Testis (tissue), 2 donors: ENCODE measurements at regions not wholly inside any gene's neighbourhood (a gene's known extent, or its start where the extent isn't known, plus 50 kb on each side); places are given as distances from the start of the nearest gene placed in this dataset.

ENCODE experiments used
- DNase-seq: peaks from one replicate; pipeline ENCODE4 v3.0.0-alpha.2; 2019
- H3K27ac ChIP-seq, 2 donors: fragments of 200-600 bp; sonication (generic); one replicate each; pipeline ENCODE4 v1.5.1; 2019
- H3K27me3 ChIP-seq: fragments of 200-600 bp; sonication (generic); one replicate; pipeline ENCODE4 v1.5.1; 2019
- H3K36me3 ChIP-seq: fragments of 200-600 bp; sonication (generic); one replicate; pipeline ENCODE4 v1.5.1; 2017; ENCODE audit warnings: low read depth; ENCODE audit errors: missing control alignments
- H3K4me1 ChIP-seq: fragments of 200-600 bp; sonication (generic); one replicate; pipeline ENCODE4 v1.5.1; 2019
- H3K4me3 ChIP-seq, 2 donors: fragments of 200-600 bp; sonication (generic); one replicate each; pipeline ENCODE4 v1.5.1; 2017 to 2019
- H3K9me3 ChIP-seq: fragments of 200-600 bp; sonication (generic); one replicate; pipeline ENCODE4 v1.5.1; 2017
- POLR2A ChIP-seq: fragments of 450-650 bp; IDR thresholded peaks from one replicate; pipeline ENCODE4 v1.6.1; 2017; ENCODE audit warnings: antibody characterized with exemption, mild to moderate bottlenecking, moderate library complexity
- WGBS, 2 donors: methylation state at CpG; one replicate each; pipeline ENCODE4 v1.1.5; 2018; 5-methylcytosine and 5-hydroxymethylcytosine counted together
- intact Hi-C: fragments of 100-400 bp; cut with DNase I; formaldehyde crosslinking; loops from one replicate; pipeline ENCODE4 v1.15.1; 2023; ENCODE audit warnings: low total_unique reads
- TF ChIP-seq, protein P1 (sequence below), 3 experiments: fragments of 450-650 bp in 2 of 3; fragments of 200-600 bp in 1 of 3; sonication (generic) in 1 of 3; IDR thresholded peaks; one replicate each; pipeline ENCODE4 v1.5.1; 2016 to 2019; ENCODE audit warnings: antibody characterized with exemption in 3 of 3, mild to moderate bottlenecking in 2 of 3, moderate library complexity in 1 of 3

DNA sequence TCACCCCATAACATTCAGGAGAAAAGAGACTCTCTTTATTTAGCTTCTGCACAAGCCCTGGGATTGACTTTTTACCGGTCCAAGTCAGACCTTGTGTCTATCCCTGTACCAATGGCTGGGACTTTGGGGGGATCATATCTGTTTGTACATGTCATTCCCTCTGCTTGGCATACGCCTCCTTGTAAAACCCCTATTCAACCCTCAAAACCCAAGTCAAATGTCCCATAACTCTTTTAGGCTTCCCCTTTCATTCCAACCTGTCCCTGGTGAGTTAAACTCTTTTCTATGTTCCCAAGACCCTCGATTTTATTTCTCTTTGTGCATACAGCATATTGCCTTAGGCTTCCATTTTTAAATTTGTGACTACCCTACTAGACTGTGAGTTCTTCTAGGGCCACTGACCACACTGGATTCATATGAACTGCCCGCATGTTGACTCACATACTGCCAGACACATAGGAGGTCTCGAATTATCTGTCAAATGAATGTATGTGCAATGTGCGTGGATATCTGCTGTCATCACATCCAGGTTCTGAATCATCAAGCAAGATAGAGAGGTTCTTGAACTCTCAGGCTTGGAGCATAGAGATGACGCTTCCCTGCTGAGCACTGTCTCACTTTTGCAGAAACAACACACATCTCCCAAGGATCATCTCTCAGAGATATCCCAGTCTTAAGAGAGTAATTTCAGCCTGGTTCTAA is 548.6 kb upstream of the TBX3 start:
- Histone ChIP-seq H3K36me3 (no peaks in the 10 kb centered on the region), H3K4me1 (peaks cover 4% of the 10 kb centered on the region), H3K9me3 (no peaks in the 10 kb centered on the region), H3K4me3 (no peak overlapping the region), H3K27me3 (no peaks in the 10 kb centered on the region), H3K27ac (no peak overlapping the region)
- 89 to 91% methylated on average over 7 of the region's 7 CpGs for WGBS, 2 donors
- intact Hi-C loops, result no loop called here
- TF ChIP-seq POLR2A, result no peak
- TF ChIP-seq, protein P1, sequence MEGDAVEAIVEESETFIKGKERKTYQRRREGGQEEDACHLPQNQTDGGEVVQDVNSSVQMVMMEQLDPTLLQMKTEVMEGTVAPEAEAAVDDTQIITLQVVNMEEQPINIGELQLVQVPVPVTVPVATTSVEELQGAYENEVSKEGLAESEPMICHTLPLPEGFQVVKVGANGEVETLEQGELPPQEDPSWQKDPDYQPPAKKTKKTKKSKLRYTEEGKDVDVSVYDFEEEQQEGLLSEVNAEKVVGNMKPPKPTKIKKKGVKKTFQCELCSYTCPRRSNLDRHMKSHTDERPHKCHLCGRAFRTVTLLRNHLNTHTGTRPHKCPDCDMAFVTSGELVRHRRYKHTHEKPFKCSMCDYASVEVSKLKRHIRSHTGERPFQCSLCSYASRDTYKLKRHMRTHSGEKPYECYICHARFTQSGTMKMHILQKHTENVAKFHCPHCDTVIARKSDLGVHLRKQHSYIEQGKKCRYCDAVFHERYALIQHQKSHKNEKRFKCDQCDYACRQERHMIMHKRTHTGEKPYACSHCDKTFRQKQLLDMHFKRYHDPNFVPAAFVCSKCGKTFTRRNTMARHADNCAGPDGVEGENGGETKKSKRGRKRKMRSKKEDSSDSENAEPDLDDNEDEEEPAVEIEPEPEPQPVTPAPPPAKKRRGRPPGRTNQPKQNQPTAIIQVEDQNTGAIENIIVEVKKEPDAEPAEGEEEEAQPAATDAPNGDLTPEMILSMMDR (IDR thresholded peaks at IDR 0.05), result no peak
- no peak for DNase-seq

DNA sequence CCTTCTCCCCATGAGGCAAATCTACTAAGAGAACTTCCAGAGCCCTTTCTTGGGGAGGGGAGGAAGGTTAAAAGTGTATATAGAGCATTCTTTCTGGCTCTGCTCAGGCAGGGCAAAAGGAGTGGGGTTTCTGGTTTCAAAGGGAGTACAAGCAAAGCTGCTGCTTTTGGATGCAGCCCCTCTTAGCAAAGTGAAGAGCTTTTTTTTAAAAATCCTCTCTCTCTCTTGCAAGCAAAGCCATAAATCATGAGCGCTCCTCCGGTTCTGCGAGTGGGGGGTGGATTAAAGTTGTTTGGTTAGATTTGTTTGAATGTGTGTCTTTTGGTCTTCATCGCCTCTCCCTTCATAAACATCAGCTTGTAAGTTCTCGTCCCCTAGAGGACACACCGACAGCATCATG is 546.6 kb upstream of the TBX3 start:
- no peak overlapping the region for H3K4me3 ChIP-seq
- H3K36me3 ChIP-seq, result no peaks in the 10 kb centered on the region
- no peak for DNase-seq
- no peaks in the 10 kb centered on the region for H3K9me3 ChIP-seq
- intact Hi-C loops, result no loop called here
- H3K27ac ChIP-seq, result no peak overlapping the region
- no peaks in the 10 kb centered on the region for H3K27me3 ChIP-seq
- TF ChIP-seq POLR2A, result no peak
- TF ChIP-seq, protein P1 (IDR thresholded peaks at IDR 0.05), result no peak
- WGBS, 2 donors, result 29 to 41% methylated on average over 6 of the region's 6 CpGs
- peaks cover 4% of the 10 kb centered on the region for H3K4me1 ChIP-seq

DNA sequence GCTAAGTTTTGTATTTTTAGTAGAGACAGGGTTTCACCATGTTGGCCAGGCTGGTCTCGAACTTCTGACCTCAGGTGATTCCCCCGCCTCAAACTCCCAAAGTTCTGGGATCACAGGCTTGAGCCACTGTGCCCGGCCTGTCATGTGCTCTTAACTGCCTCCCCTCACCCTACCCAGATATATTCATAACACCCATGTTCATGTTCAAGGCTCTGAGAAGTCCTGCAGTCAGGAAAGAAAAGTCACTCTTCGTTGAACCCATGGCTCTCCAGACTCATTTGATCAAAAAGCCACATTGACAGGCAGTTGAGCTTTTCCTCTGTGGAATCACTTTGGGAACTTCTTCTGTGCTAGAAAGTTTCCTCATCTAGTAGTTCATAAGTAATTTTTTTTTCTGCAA is 545.5 kb upstream of the TBX3 start:
- TF ChIP-seq, protein P1 (IDR thresholded peaks at IDR 0.05), result no peak
- TF ChIP-seq POLR2A, result no peak
- WGBS, 2 donors, result 89 to 92% methylated on average over 4 of the region's 4 CpGs
- intact Hi-C loops, result no loop called here

DNA sequence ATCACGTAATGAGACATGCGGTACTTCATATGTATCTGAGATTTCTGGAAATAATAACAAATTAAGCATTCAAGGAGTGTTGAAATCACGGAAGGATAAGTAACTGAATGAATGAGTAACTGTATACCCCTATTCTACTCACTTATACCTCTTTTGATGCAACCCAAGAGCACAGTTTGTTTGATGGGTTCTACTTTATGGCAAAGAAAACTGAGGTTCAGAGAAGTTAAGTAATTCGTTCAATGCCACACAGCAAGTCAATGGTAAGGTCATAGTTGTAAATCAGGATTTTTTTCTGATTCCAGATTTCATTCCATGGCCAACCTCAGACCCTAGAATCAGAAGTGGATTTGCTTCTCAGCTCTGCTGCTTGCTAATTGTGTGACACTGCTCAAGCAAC is 544.5 kb upstream of the TBX3 start:
- no peak overlapping the region for H3K4me3 ChIP-seq
- no peaks in the 10 kb centered on the region for H3K27me3 ChIP-seq
- H3K27ac ChIP-seq, result no peak overlapping the region
- H3K9me3 ChIP-seq, result no peaks in the 10 kb centered on the region
- H3K36me3 ChIP-seq, result no peaks in the 10 kb centered on the region
- WGBS, 2 donors, result 91 to 97% methylated on average over 4 of the region's 4 CpGs
- intact Hi-C loops, result no loop called here
- no peak for TF ChIP-seq POLR2A
- TF ChIP-seq, protein P1 (IDR thresholded peaks at IDR 0.05), result no peak
- DNase-seq, result no peak
- H3K4me1 ChIP-seq, result peaks cover 4% of the 10 kb centered on the region

More for the DNA sequence above, 545.5 kb upstream of the TBX3 start:
- Histone ChIP-seq H3K4me3 (no peak overlapping the region), H3K4me1 (peaks cover 4% of the 10 kb centered on the region), H3K9me3 (no peaks in the 10 kb centered on the region), H3K36me3 (no peaks in the 10 kb centered on the region), H3K27me3 (no peaks in the 10 kb centered on the region), H3K27ac (no peak overlapping the region)
- no peak for DNase-seq

DNA sequence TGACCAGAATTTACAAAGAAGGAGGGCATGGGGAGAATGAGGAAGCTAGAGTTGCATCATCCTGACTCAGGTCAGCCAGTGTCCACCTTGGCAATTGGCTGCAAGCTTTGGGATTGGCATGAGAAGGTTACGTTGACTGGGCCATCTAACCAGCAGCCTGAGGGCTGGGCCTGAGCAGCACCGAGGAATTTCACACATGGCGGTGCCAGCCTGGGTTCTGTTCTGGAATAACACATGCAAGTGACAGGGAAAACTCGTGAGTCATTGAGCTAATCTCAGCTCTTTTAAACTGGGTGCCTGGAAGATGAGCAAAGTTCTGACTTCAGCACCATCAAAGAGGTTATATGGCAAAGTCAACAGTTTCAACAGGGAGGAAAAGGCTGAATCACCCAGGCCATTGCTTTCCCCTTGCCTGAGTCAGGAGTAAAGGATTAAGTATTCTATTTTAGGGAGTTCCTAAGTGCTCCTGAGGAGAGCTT is 543.2 kb upstream of the TBX3 start:
- Histone ChIP-seq H3K9me3 (no peaks in the 10 kb centered on the region), H3K4me3 (no peak overlapping the region), H3K4me1 (peaks cover 4% of the 10 kb centered on the region), H3K27me3 (no peaks in the 10 kb centered on the region), H3K27ac (no peak overlapping the region), H3K36me3 (no peaks in the 10 kb centered on the region)
- no peak for DNase-seq
- TF ChIP-seq POLR2A, result no peak
- TF ChIP-seq, protein P1 (IDR thresholded peaks at IDR 0.05), result no peak
- intact Hi-C loops, result no loop called here
- WGBS, 2 donors, result 90 to 94% methylated on average over 4 of the region's 4 CpGs
